GM21737 (cell line): ENCODE measurements at regions not wholly inside any gene's neighbourhood (a gene's known extent, or its start where the extent isn't known, plus 50 kb on each side); places are given as distances from the start of the nearest gene placed in this dataset.
"Not testable (repeated sequence)": the region's sequence is repeated elsewhere in the genome, so short reads cannot be mapped to it uniquely, and the experiment has no call there.

Experiments used
- ATAC-seq: cut with Tn5 transposase; IDR thresholded peaks from one replicate; pipeline ENCODE4 v1.9.1; 2021; ENCODE audit warnings: mild to moderate bottlenecking, moderate library complexity; ENCODE audit not compliant: unreplicated experiment

DNA sequence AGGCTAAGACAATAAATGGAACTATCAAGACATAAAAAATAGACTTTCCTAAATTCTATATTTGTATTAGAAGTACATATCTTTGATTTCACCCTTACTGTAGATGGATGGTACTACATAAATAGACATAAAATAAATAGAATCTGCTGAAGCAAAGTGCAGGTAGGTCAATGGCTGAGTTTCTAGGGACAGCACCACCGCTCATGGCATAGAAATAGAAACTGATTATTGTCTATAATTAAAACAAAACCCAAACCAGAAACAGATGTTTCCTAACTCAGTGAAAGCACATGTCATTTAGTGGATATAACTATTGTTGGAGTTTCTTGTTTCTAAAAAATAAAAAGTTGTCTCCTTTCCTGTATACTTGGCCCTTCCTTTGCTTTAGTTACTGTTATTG lies 387.3 kb upstream of the ADGRL3 start:
- no peak for ATAC-seq

DNA sequence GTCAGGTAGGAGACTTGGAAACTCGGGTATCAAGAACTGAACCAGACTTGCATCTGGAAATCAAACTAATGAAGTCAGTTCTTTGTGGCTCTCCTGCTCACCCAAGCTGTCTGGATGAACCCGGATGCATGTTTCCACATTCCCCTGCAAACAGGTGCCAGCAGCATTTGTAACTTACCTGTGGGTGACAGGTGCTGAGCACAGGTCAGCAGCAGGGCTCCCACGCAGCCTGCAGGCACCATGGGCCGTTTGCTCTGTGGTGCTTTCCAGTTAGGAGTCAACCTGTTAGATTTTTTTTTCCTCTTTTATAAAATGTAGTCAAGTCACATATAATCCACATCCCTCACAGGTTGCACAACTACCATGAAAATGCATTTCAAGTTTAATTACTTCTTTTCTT lies 385.6 kb upstream of the ADGRL3 start:
- no peak for ATAC-seq

DNA sequence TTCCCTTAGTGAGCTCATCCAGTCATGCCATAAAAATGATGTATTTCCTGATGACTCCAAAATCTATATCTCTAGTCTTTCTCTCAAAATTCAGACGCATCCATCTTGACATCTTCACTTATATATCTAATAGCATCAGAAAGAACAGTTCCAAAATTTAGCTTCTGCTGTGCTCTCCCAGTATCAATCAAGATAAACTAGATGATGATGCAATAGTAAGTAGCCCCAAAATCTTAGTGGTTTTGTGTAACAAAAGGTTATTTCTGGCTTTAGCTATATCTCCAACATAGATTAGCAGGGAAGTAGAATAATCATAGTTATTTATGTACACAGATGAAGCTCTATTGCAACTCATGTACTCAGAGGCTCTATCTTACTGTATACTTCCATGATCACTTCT lies 382.5 kb upstream of the ADGRL3 start:
- ATAC-seq, result no peak

DNA sequence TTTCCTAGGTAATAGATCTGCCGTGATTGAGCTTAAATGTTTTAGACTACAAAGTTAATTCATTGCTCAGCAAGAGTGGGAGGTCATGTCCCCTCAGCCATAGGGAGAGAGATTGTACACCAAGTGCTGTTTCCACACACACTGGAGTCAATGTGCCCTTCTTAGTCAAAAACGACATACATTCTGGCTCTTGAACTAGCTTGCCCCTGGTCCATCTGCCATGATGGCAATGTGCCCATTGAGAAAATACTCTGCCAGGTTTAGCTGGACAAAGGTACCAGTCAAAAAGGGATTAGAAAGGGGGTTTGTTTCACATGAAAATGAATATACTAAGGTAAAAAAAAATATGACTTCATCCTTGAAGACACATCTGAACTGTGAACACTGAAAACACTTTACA lies 377.1 kb upstream of the ADGRL3 start:
- ATAC-seq, result no peak

DNA sequence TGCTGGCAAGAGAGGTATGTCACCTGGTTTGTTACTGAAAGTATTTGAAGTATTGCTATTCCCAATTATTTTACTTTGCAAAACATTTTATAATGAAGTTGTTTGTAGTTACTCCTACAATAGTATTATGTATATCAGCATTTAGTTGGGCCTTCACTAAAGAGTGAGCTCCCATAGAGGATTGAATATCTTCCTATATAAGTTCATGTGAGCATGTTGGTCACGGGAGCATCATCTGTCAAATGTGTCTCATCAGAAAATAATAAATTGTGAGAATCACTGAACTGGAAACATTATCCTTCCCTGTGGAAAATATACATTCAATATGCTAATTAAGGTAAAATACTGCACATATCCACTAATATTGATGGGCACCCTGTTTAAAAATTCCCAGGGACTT lies 360.1 kb upstream of the ADGRL3 start:
- ATAC-seq, result no peak

DNA sequence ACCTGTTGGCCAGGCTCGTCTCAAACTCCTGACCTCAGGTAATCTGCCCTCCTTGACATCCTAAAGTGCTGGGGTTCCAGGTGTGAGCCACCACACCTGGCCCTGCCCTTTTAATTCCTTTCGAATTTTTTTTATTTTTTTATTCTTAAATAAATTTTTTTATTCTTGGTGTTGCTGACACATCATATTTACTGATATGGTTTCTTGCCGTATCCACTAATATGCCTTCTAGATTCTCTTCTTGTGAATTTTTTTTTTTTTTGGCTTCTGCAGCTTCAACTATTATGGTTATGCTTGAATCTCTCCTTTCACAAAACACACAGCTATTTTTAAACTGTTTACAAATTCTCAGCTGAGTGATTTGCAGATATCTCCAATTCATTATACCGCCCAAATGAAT lies 353.4 kb upstream of the ADGRL3 start:
- ATAC-seq, result no peak

DNA sequence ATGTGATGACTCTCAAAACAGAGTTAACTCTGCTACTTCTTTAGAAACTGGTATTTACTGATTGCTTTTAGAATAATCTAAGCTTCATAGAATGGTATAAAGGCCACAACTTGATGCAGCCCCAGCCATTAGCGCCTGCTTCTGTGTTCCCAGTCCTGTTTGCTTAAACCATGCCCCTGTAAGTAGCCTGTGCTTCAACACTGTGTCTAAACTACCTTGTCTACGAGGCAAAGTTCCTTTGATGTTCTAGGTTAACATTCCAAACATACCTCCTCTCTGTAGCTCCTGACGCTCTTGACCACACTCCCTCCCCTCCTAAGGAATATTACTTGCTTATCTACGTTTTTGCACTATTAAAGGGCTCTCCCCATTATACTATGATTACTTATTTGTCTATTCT lies 352.5 kb upstream of the ADGRL3 start:
- ATAC-seq, result no peak

DNA sequence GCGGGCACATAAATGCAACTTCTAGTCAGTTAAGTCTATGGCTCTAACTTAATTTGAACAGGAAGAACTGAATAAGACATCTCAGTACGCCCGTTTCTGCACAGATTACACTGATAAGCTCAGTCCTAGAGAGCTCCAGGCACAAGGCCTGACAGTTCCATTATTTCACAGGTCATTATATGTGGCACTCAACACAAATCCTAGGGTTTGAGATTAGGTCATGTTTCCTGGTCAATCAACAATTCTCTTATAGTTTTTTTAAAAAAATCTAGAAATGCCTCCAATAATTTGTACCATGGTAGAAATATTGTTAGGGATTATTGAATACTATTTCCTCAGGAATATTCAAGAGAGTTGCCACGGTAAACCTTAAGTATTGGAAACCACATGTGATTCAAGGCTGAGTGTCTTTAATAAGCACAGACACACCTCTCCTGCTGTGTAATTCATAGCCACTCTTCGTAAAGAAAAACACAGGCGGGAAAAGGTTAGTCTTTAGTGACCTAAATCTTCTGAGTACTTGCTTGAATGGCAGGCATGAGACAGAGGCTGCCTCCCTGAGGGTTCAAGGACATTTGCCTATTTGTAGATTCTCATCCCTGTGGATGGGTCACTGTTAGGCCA lies 342.9 kb upstream of the ADGRL3 start:
- no peak for ATAC-seq

DNA sequence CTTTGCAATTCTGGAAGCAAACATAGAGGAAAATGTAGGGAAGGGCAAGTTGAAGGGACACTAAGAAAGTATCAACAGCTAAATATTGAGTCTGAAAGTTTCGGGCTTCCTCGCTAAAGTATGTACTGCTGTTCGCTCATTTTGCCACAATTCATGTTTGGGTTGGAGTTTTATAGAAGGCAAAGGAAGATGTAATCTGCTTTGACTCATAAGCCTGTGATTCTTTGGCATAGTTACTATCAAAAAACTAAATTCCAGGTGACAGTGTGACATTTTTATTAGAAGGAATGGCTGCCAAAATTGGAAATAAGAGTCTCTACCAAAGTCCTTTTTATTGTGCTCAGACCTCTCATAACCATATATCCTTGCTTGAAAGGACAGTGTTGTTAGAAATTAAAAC lies 336.7 kb upstream of the ADGRL3 start:
- no peak for ATAC-seq

DNA sequence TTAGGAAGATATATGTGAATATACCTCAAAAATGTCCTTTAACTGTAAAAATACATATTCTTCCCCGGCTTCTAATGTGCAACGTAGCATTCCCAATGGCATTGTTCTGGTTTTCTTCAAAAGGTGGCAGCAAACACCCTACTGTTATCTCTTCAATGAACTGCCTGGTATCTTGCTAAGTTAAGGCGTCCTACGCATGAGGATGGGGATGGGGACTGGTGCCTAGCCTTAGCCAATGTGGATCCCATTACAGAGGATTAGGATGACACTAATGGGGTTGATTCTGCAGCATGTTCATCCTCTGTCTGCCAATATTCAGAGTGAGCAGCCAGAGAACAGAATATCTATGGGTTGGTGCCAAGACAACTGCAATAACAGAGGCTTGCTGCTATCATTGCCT lies 334.9 kb upstream of the ADGRL3 start:
- ATAC-seq, result no peak

DNA sequence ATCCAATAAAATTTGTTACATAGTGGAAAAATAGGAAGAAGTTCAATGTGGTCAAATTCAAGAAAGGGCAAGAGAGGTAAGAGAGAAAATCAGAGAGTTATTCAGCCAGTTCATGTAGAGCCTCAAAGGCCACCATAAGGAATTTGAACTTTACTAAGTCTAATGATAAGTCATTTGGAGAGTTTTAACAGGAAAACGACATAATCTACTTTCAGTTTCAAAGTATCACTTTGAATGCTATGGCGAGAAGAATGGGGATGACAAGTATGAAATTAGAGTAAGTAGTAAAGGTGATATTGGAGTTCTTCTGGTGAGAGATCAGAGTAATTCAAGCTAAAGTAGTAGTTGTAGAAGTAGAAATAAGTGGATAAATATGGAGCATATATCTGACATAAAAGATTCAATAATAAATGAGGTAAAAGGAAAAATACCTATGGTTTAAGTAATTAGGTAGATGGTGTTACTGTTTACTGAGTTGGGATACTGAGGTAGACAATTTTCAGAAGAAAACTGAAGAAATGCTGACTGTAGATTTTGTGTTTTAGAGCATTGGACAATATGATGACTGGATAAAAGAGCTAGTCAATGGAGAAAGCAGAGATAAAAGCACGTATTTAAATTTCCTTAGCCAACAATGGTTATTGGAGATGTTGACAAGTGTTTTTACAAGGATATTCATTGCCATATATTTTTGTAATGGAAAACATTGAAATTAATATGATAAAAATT lies 331.7 kb upstream of the ADGRL3 start:
- no peak for ATAC-seq

DNA sequence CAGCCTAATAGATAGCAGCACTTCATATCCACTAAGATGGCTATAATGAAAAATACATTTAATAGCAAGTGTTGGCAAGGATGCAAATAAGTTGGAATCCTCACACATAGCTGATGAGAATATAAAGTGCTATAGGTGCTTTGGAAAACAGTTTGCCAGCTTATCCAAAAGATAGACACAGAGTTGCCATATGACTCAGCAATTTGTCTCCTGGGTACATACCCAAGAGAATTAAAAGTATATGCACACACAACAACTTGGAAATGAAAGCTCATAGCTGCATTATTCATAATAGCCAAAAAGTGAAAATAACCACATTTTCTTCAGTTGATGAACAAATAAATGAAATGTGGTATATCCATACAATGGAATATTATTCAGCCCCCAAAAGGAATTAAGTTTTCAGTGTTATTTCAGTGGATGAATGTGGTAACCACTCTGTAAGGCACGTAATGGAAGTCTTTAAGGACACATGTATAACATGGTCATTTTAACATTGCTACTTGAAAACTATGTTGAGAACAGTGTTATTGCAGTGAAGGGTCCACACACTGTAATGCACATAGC lies 320.9 kb upstream of the ADGRL3 start:
- no peak for ATAC-seq

DNA sequence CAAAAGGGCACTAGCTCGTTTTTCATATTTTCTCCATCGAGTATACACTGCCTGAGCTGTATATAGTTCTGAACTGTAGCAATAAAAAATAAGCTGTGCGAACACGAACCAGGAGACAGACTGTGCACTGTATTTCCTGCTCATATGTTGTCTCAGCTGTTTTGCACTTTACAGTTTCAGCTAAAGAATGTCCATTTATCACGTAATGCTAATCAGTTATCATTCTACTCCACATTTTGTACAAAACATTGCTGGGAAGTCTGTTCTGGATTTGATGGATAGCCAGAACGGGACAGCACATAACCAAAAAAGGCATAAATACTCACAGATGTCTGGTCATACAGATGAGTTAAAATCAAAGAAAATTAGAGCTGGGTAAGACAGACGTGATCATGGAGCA lies 315.5 kb upstream of the ADGRL3 start:
- ATAC-seq, result no peak

DNA sequence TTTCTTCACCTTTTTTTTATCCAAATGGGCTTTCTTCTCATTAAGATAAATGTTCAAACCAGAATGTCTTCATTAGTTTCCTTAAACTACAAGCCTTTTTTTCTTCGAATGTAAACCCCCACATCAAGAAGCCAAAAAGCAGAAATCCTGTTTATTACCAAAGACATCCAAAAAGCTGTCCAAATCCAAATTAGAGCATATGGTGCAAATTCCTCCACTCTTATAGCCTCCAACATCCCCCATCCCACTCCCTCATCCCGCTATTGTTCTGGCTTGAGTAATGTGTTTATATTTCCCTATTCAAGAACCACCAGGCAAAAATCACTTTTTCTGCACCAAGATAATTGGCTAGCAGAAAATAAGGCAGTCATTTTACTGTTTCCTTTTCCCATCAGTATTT lies 315.1 kb upstream of the ADGRL3 start:
- ATAC-seq, result no peak

DNA sequence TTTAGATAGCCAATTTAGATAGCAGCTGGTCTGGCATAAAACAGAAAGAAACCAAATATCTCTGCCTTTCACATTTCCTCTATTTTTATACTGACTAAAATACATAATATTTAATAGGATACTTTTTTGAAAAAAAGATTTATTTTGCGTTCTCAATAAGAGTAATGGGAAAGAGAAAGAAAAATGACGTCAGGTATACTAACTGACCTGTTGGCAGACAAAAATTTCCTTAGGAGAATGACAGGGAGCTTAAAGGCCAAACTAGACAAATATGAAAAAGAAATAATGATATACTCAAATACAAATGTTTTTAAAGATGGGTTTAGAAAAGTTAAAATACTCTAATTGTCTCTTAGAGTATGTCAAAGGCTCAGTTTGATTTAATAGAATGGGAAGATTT lies 309.4 kb upstream of the ADGRL3 start:
- no peak for ATAC-seq

DNA sequence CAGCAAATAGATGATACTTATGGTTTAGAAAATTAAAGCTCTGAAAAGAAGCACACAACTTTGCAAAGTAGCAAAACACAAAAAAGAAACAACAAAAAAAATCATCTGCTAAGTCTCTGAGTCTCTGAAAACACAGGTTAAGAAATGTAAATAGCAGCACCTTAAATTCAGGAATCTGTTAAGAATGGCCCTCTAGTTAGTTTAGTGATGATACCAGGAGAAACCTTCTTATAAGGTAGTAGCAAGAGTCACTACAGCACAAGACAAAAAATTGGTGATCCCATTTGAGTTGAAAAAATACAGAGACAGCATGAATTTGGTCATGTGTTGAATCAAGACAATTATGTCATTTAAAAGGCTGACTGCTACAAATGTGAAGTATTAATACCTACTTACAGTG lies 308.2 kb upstream of the ADGRL3 start:
- ATAC-seq, result no peak

DNA sequence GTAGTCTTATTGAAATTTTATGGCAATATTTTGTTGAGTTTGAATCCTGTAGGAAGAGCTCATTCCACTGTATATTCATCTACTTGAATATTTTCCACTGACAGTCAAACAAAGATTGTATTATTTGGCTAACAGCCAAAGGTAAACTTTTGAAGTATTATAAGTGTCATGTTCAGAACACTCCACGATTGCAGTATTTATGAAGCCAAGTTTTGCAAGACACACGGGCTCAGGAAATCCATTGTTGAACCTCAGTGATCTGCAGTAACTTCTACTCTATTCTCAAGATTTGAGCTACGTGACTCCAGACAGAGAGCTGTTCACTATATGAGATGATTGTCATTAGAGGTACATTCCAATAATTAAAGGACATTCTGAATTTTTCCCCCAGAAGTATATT lies 302.7 kb upstream of the ADGRL3 start:
- ATAC-seq, result no peak

DNA sequence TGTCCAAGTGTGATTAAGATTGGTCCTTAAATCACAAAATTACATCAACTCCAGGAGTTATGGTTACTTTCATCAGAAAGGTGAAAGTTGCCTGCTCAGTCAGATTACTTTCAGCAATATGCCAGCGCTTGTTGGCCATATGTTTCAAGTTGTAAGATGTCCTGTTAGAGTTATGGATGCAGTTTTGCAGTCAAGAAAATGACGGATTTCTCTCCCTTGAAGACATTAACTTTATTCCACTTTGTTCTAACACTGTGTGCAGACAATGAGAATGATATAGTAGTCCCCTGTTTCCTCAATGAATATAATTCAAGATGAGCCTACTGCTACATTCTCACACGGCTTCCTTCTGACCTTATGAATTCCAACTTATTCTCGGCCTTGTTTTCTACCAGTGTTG lies 295.0 kb upstream of the ADGRL3 start:
- ATAC-seq, result no peak

DNA sequence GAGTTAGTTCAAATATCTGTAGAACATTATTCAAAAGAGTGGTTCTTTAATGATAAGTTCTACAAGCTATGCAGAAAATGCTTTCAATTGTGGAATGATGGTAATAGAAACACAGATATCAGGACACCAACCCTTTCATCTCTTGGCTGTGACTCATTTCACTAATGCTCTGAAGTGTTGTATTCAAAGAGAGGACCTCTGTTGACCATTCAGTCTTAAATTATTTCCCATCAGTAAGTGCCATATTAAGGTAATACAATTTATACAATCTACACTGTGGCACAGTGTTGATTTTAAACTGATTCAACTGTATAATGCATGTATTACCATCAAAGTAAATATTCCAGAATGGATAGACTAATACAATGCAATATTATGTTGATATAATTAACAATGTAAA lies 289.0 kb upstream of the ADGRL3 start:
- no peak for ATAC-seq

DNA sequence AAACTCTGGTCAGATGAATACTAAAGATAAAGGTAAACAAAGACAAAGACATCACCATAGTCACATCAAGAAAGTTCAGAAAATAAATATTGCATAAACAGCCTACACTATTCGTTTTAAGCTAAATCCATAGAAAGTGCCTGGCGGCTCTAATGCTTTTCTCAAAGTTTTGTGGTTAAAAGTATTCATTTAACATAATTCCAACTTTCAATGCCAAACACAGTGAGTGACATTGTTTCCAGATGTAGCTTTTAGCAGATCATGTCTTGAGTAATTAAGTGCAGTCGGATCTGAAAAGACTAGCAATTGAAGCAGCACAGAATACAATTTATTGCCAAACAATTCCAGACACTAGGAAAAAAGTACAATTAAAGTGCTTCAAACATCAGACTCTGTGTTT lies 287.1 kb upstream of the ADGRL3 start:
- ATAC-seq, result no peak

DNA sequence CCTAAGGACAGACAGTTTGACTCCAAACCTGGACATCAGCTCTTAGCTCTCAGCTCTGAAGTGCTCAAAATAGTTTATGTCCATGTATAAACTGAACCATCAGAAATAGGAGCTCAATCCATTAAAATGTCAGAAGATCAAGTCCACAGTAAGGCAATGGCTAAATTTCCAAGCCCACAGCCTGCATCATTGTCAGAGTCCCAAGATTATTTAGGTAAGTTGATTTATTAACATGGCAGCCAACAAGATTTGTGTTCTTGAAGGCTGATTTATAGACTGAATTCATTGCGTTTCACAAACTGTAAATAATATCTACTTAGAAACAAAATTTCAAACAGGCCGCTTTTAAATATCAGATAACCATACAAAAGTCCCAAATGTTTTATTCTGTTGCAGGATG lies 286.5 kb upstream of the ADGRL3 start:
- ATAC-seq, result no peak

DNA sequence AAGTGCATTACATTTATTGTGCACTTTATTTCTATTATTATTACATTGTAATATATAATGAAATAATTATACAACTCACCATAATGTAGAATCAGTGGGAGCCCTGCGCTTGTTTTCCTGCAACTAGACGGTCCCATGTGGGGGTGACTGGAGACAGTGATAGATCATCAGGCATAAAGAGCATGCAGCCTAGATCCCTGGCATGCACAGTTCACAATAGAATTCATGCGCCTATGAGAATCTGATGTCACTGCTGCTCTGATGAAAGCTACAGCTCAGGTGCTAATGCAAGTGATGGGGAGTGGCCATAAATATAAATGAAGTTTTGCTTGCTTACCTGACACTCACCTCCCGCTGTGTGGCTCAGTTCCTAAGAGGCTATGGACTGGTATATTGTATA lies 278.4 kb upstream of the ADGRL3 start:
- not testable (repeated sequence) for ATAC-seq

DNA sequence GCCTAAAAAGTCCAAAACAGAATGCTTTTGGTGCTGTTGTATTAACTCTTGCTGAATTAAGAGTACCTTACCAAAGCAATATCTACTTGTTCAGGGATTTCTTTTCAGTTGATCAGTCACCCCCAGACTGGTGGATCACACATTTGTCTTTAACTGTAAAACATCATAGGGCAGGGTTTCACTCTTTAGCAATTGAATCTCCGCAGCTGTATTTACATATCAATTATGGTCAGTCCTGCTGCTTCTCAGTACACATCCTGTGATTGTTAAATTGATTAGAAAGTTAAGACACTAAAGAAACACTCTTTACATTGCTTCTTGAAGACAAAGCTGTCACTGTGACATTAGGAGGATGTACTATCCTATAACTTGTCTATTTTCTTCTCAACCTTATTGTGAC lies 277.1 kb upstream of the ADGRL3 start:
- ATAC-seq, result no peak
